ENCODE measurements at regions not wholly inside any gene's neighbourhood (a gene's known extent, or its start where the extent isn't known, plus 50 kb on each side); places are given as distances from the start of the nearest gene placed in this dataset.

GRCh38 chr7:46369933-46370654 lies 449.0 kb upstream of the IGFBP3 start:
- no peak for DNase-seq (ENCODE audit: low read depth)

GRCh38 chr7:46368871-46369270 lies 447.8 kb upstream of the IGFBP3 start:
- no peak for DNase-seq (ENCODE audit: low read depth)
- in situ Hi-C loops (cut with HindIII; ENCODE audit: low pct_unique_long_range_greater_than_20kb, low sequenced_read_pairs), result no loop called here

More at GRCh38 chr7:46369933-46370654, 449.0 kb upstream of the IGFBP3 start:
- in situ Hi-C loops (cut with HindIII; ENCODE audit: low pct_unique_long_range_greater_than_20kb, low sequenced_read_pairs), result no loop called here

DNA sequence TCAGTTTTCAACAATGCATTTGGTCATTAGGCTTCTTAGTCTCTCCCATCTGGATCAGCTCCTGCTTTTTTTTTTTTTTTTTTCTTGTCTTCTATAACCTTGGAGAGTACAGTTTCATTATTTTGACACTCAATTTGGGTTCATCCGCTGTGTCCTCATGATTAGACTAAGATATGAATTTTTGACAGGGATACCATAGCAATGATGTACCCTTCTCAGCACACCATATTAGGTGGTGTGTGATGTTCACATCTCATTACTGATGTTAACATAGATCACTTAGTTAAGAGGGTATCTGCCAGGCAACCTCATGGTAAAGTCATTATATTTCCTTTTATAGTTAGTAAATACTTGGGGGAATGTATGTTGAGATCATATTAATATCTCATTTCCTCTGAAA lies 445.5 kb upstream of the IGFBP3 start:
- DNase-seq (ENCODE audit: low read depth), result no peak
- in situ Hi-C loops (cut with HindIII; ENCODE audit: low pct_unique_long_range_greater_than_20kb, low sequenced_read_pairs), result no loop called here

DNA sequence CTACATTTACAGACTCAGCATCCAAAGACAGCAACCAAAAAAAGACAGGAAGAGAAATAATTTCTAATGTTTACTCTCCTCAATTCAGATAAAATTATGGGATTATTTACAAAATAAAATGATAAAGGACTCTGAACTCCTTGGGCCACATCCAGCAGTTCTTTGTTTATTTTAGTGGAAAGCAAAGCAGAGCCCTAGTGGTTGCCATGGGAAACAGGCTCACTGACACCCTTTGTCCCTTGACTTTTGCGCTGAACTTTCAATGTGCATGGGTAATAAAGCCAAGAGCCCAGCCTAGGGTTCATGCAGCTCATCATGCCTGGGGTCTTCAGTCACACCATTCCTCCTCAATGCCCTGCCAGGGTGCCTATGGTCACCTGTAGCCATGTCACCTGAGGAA lies 442.6 kb upstream of the IGFBP3 start:
- DNase-seq (ENCODE audit: low read depth), result no peak
- in situ Hi-C loops (cut with HindIII; ENCODE audit: low pct_unique_long_range_greater_than_20kb, low sequenced_read_pairs), result no loop called here

GRCh38 chr7:46360811-46361210 lies 439.7 kb upstream of the IGFBP3 start:
- in situ Hi-C loops (cut with HindIII; ENCODE audit: low pct_unique_long_range_greater_than_20kb, low sequenced_read_pairs), result no loop called here
- DNase-seq (ENCODE audit: low read depth), result no peak

GRCh38 chr7:46360296-46360695 lies 439.2 kb upstream of the IGFBP3 start:
- in situ Hi-C loops (cut with HindIII; ENCODE audit: low pct_unique_long_range_greater_than_20kb, low sequenced_read_pairs), result no loop called here
- no peak for DNase-seq (ENCODE audit: low read depth)

GRCh38 chr7:46357851-46358250 lies 436.8 kb upstream of the IGFBP3 start:
- in situ Hi-C loops (cut with HindIII; ENCODE audit: low pct_unique_long_range_greater_than_20kb, low sequenced_read_pairs), result no loop called here
- DNase-seq (ENCODE audit: low read depth), result no peak

- in situ Hi-C loops (cut with HindIII; ENCODE audit: low pct_unique_long_range_greater_than_20kb, low sequenced_read_pairs), result no loop called here
- DNase-seq (ENCODE audit: low read depth), result no peak
These were observed 436.2 kb upstream of the IGFBP3 start for GRCh38 chr7:46357290-46357689.

- DNase-seq (ENCODE audit: low read depth), result no peak
- in situ Hi-C loops (cut with HindIII; ENCODE audit: low pct_unique_long_range_greater_than_20kb, low sequenced_read_pairs), result no loop called here
These were observed 435.3 kb upstream of the IGFBP3 start for GRCh38 chr7:46356371-46356770.

DNA sequence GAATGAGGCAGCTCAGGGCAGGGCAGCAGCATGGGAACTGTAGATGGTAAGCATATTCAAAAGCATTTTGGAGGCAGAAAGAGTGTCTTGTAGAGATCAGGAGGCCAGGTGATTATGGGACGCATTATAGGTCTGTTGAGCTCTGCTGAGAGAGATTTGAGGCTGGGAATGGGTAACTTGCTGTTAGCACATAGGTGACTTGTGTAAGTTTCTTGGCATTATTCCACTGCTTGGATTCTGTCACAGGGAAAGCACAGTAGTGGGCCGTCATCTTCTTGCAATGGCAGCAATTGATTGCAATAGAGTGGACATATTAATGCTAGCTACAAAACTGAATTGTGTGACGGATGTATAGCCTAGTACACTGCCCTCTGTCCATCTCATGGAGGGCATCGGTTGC lies 434.3 kb upstream of the IGFBP3 start:
- in situ Hi-C loops (cut with HindIII; ENCODE audit: low pct_unique_long_range_greater_than_20kb, low sequenced_read_pairs), result no loop called here
- DNase-seq (ENCODE audit: low read depth), result no peak

DNA sequence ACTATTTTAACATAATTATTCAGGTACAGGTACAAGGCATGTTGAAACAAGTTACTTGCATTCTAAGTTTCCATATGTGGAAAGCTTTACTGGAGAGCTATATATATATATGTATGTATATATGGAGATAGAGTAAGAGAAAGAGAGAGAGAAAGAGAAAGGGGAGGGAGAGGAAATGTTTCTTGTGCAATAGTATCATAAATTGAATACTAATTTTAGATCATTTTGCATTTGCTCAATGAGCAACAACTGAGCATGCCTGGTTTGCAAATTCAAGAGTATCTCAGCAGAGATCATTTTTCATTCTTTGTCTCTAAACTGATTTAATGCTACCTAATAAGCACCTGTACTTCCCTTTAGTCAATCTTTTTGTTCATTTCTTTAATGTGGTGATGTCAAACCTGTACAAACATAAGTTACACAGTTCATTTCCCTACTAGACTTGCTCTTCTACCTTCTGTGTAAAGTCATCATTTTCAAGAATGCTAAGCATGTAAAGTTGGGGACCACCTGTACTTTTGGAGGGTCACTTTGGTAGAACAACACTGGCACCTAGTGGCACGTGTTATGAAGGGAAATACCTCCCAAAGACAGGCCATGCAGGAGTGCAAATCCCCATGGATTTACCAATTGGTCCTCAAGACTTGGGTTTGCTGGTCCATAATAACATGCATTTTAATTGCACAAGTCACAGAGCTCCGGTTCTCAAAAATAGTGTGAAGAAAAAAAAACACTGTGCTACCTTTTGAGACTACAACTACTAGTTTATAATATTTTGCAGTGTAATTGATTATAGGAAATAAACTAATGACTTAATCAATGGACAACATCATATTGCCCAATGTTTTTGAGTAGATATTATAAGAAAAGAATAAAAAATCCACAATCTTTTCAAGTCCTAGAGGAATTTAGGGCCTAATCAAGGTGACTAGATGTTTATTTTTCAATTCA lies 431.2 kb upstream of the IGFBP3 start:
- in situ Hi-C loops (cut with HindIII; ENCODE audit: low pct_unique_long_range_greater_than_20kb, low sequenced_read_pairs), result no loop called here
- peak; percentile 65 for DNase-seq (ENCODE audit: low read depth)

- in situ Hi-C loops (cut with HindIII; ENCODE audit: low pct_unique_long_range_greater_than_20kb, low sequenced_read_pairs), result no loop called here
- DNase-seq (ENCODE audit: low read depth), result no peak
These were observed 428.4 kb upstream of the IGFBP3 start for GRCh38 chr7:46349490-46349889.

DNA sequence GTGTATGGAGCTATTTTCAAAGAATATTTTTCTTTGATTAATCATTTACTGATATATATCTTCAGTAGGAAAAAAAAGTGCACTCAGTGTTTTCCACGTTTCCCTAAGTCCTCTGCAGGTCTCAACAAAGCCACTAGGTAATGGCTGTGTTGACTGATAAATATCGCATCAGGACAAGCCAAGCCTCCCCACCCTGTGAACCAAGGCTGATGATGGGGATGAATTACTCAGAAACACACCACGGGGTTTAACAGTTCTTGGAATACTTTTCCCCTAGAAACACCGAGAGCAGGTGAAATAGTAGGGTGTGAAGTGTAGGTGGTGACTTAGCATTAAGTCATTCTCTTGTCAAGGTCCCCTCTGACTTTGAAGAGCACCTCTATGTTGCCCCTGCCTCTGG lies 423.5 kb upstream of the IGFBP3 start:
- in situ Hi-C loops (cut with HindIII; ENCODE audit: low pct_unique_long_range_greater_than_20kb, low sequenced_read_pairs), result no loop called here
- DNase-seq (ENCODE audit: low read depth), result no peak

DNA sequence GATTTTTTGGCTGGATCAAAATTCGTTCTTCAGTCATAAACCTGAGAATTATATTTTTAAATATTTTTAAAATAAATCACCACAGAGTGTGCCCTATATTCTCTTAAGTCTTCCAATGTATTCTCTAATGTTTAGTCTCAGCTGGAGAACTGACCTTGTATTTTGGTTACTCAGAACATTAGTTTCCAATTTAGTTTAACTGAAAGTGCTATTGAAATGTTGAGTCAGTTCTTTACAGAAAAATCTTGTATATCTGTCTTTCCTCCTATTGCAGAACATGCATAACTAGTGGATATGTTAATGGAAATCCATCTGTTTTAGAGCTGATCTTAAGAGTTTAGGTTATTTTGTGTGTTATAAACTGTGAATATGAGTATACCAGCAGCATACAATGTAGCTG lies 422.7 kb upstream of the IGFBP3 start:
- no peak for DNase-seq (ENCODE audit: low read depth)
- in situ Hi-C loops (cut with HindIII; ENCODE audit: low pct_unique_long_range_greater_than_20kb, low sequenced_read_pairs), result no loop called here

DNA sequence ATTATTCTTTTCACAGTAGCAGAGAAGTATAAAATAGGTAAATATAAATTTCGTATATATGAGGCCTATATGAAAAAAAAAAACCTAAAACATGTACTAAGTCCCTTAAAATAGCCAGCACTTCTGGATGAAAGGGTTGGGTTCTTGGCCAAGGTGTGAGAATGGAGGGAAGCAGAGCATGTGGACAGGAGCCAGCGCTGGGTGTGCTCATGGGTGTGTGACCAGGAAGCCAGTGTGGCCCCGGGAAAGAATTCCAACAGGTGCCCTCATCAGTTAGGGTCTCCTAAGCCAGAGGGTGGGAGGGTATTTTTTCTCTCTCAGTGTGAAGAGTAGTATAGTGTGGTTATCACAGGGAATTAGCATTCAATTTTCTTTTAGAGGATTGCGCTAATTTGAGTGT lies 401.9 kb upstream of the IGFBP3 start:
- in situ Hi-C loops (cut with HindIII; ENCODE audit: low pct_unique_long_range_greater_than_20kb, low sequenced_read_pairs), result no loop called here
- no peak for DNase-seq (ENCODE audit: low read depth)

DNA sequence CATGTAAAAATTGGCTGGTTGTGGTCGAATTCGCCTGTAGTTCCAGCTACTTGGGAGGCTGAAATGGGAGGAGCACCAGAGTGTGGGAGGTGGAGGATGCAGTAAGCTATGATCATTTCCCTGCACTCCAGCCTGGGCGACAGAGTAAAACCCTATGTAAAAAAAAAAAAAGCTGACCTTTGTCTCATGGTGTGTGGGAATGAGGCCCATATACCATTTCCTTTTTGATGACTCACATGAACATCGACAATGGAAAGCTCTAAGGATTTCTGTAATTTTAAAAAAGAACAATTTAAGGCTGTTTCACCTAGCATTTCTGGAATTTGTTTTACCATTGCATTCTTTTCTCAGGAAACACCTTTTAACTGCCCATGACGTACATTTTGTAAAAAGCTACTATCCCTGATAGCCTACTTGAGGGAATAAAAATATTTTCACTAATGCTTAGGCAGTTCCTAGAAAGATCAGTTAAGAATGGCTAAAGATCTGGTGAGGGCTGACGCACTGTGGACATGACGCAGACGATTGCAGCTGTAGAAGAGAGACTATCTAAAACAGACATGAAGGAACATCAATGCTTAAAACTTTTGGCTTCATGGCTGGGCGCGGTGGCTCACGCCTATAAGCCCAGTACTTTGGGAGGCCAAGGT lies 400.6 kb upstream of the IGFBP3 start:
- no peak for DNase-seq (ENCODE audit: low read depth)
- in situ Hi-C loops (cut with HindIII; ENCODE audit: low pct_unique_long_range_greater_than_20kb, low sequenced_read_pairs), result no loop called here

- in situ Hi-C loops (cut with HindIII; ENCODE audit: low pct_unique_long_range_greater_than_20kb, low sequenced_read_pairs), result no loop called here
- DNase-seq (ENCODE audit: low read depth), result no peak
These were observed 399.9 kb upstream of the IGFBP3 start for GRCh38 chr7:46320956-46321355.

DNA sequence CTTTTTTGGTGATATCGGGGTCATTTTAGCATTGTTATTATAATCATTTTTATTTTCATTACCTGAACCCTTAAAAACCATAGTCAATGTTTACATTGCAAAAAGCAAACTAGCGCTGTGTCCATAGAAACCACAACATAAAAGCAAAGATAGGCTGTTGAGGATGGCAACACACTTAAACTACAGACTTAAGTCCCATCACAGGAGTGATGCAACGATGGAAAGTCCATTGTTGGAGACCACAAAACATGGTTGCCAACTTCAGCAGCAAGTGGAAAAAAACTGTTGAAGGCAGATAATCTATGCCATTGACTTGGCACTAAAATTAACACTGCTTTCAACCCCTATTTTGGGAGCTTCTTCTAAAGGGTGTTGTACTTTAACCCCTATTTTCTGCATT lies 398.8 kb upstream of the IGFBP3 start:
- no peak for DNase-seq (ENCODE audit: low read depth)
- in situ Hi-C loops (cut with HindIII; ENCODE audit: low pct_unique_long_range_greater_than_20kb, low sequenced_read_pairs), result no loop called here

DNA sequence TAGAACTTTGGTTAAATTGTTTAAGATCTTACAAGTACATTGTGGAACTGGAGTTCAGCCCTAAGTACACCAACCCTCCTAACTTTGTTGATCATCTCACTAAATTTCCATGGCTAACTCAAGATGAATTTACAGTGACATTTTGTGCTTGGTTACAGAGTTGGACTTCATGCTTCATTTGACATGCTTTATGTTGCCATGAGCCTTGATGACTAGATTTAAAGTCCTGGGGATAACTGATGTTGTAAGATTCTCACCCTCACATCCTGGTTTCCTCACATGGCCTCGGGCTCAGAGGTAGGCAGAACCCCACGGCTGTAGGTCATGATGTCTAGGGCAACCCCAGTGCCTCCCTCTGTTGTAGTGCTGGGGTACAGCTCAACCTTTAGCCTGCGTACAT lies 397.2 kb upstream of the IGFBP3 start:
- in situ Hi-C loops (cut with HindIII; ENCODE audit: low pct_unique_long_range_greater_than_20kb, low sequenced_read_pairs), result no loop called here
- no peak for DNase-seq (ENCODE audit: low read depth)

All from Caki2 (cell line).